ENCODE measurements at regions not wholly inside any gene's neighbourhood (a gene's known extent, or its start where the extent isn't known, plus 50 kb on each side); places are given as distances from the start of the nearest gene placed in this dataset.

DNA sequence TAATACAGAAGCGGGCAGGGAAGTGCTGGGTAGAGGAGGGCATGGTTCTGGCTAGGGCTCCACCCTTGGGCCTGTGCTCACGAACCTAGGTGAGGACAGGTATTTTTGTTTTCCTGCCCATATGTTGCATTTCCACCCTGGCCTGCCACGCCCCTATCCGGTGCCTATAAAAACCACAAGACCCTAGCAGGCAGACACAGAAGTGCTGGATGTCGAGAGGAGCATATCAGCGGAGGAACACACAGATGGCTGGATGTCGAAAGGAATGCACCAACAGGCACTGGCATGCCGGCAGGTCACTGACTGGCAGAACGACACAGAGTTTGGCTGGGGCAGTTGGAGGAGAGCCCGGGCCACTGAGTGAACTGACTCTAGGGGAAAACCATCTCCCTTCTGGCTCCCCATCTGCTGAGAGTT, 316.6 kb upstream of the BOD1L1 start:
- H3K27ac ChIP-seq, result no peak overlapping the region
- TF ChIP-seq, protein P1, sequence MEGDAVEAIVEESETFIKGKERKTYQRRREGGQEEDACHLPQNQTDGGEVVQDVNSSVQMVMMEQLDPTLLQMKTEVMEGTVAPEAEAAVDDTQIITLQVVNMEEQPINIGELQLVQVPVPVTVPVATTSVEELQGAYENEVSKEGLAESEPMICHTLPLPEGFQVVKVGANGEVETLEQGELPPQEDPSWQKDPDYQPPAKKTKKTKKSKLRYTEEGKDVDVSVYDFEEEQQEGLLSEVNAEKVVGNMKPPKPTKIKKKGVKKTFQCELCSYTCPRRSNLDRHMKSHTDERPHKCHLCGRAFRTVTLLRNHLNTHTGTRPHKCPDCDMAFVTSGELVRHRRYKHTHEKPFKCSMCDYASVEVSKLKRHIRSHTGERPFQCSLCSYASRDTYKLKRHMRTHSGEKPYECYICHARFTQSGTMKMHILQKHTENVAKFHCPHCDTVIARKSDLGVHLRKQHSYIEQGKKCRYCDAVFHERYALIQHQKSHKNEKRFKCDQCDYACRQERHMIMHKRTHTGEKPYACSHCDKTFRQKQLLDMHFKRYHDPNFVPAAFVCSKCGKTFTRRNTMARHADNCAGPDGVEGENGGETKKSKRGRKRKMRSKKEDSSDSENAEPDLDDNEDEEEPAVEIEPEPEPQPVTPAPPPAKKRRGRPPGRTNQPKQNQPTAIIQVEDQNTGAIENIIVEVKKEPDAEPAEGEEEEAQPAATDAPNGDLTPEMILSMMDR (IDR thresholded peaks at IDR 0.05; ENCODE audit: low read depth, low read length), result no peak
- no peak for DNase-seq
- no peak overlapping the region for H3K4me3 ChIP-seq (ENCODE audit: low read depth, low read length)
- peaks cover 3% of the 10 kb centered on the region for H3K27me3 ChIP-seq (ENCODE audit: insufficient read depth, low read depth, severe bottlenecking)
- H3K36me3 ChIP-seq, result no peaks in the 10 kb centered on the region
- H3K9me3 ChIP-seq (ENCODE audit: severe bottlenecking), result no peaks in the 10 kb centered on the region

DNA sequence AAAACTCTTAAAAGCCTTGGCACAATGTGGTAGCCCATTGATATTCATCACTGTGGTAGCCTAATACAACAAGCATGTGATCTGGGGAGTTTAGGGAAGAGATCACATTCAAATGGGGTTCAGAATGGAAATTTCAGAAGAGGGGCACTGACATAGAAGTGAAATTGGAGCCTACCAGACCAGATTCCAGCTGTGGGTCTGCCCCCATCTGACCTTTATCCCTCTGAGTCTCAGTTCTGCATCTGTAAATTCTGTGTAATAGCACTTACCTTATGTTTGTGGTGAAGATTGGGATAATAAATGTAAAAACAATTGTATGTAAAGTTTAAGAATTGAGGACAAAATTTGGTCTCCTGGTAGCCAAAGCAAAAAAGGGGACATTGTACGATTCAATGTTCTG, 320.4 kb upstream of the BOD1L1 start:
- no peak for DNase-seq

DNA sequence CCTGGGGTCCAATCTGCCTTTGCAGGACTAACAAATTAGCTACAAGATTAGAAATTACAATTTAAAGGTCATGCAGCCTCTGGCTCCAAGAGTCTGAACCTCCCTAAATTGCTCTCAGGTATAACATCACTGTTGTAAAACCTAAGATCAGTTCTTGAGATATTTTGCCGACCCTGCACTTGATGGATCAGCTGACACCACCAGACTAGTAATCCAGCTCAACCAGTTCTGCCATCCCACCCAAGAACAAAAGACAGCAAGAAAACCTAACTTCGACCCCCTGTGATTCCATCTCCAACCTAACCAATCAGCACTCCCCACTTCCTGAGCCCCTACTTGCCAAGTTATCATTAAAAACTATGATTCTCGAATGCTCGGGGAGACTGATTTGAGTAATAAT, 323.0 kb upstream of the BOD1L1 start:
- DNase-seq, result no peak
- H3K36me3 ChIP-seq, result no peaks in the 10 kb centered on the region
- H3K9me3 ChIP-seq (ENCODE audit: severe bottlenecking), result no peaks in the 10 kb centered on the region
- no peaks in the 10 kb centered on the region for H3K27me3 ChIP-seq (ENCODE audit: insufficient read depth, low read depth, severe bottlenecking)
- no peak overlapping the region for H3K4me3 ChIP-seq (ENCODE audit: low read depth, low read length)
- TF ChIP-seq, protein P1 (IDR thresholded peaks at IDR 0.05; ENCODE audit: low read depth, low read length), result no peak
- no peak overlapping the region for H3K27ac ChIP-seq

More for the DNA sequence above, 320.4 kb upstream of the BOD1L1 start:
- no peaks in the 10 kb centered on the region for H3K9me3 ChIP-seq (ENCODE audit: severe bottlenecking)
- TF ChIP-seq, protein P1 (IDR thresholded peaks at IDR 0.05; ENCODE audit: low read depth, low read length), result no peak
- no peaks in the 10 kb centered on the region for H3K27me3 ChIP-seq (ENCODE audit: insufficient read depth, low read depth, severe bottlenecking)
- H3K36me3 ChIP-seq, result no peaks in the 10 kb centered on the region
- no peak overlapping the region for H3K27ac ChIP-seq
- no peak overlapping the region for H3K4me3 ChIP-seq (ENCODE audit: low read depth, low read length)

DNA sequence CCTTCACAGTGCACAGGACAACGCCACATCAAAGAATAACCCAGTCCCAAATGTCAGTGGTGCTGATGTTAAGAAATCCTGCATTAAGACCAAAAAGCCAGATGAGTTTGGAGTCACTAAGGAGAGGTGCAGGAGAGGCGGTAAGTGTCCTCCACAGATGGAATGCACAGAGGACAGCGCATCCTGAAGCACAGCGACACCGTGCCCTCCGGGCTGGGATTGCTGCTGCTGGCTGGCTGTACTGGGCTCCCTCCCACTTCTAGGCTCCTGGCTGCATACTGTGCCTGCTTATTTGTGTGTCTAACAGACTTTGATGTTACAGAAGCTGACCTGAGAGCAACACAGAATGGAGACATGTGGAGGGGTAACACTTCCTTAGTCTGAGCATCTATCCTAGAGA, 325.6 kb upstream of the BOD1L1 start:
- no peak for DNase-seq
- Histone ChIP-seq H3K9me3 (ENCODE audit: severe bottlenecking) (no peaks in the 10 kb centered on the region), H3K36me3 (no peaks in the 10 kb centered on the region), H3K27me3 (ENCODE audit: insufficient read depth, low read depth, severe bottlenecking) (no peaks in the 10 kb centered on the region), H3K4me3 (ENCODE audit: low read depth, low read length) (no peak overlapping the region), H3K27ac (no peak overlapping the region)
- TF ChIP-seq, protein P1 (IDR thresholded peaks at IDR 0.05; ENCODE audit: low read depth, low read length), result no peak

DNA sequence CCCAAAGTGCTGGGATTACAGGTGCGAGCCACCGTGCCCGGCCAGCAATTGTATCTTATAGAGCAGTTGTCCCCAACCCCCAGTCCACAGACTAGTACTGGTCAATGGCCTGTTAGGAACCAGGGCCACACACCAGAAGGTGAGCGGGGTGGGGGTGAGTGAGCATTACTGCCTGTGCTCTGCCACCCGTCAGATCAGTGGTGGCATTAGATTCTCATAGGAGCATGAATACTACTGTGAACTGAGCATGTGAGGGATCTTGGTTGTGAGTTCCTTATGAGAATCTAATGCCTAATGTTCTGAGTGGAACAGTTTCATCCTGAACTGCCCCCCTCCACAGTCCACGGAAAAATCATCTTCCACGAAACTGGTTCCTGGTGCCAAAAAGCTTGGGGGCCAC, 328.0 kb upstream of the BOD1L1 start:
- Histone ChIP-seq H3K4me3 (ENCODE audit: low read depth, low read length) (no peak overlapping the region), H3K27ac (no peak overlapping the region), H3K27me3 (ENCODE audit: insufficient read depth, low read depth, severe bottlenecking) (no peaks in the 10 kb centered on the region), H3K9me3 (ENCODE audit: severe bottlenecking) (no peaks in the 10 kb centered on the region), H3K36me3 (no peaks in the 10 kb centered on the region)
- TF ChIP-seq, protein P1 (IDR thresholded peaks at IDR 0.05; ENCODE audit: low read depth, low read length), result no peak
- DNase-seq, result no peak

DNA sequence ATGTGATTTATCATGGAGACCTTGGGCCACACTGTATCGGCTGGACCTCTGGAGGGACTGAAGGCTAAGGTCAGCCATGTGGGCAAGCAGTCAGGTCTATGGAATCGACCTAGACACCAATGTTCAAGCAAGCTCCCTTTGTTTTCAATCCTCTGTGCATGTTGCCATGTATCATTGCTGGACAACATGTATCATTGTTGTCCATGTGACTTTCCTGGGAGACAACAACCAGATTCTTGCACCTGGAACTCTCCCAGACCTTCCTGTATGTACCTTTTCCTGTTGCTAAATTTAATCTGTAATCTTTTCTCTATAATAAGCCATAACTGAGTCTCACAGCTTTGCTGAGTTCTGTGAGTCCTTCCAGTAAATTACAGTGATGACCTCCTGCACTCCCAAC, 329.4 kb upstream of the BOD1L1 start:
- Histone ChIP-seq H3K36me3 (no peaks in the 10 kb centered on the region), H3K27ac (no peak overlapping the region)
- TF ChIP-seq, protein P1 (IDR thresholded peaks at IDR 0.05; ENCODE audit: low read depth, low read length), result no peak

More for the DNA sequence above, 329.4 kb upstream of the BOD1L1 start:
- Histone ChIP-seq H3K27me3 (ENCODE audit: insufficient read depth, low read depth, severe bottlenecking) (no peaks in the 10 kb centered on the region), H3K4me3 (ENCODE audit: low read depth, low read length) (no peak overlapping the region), H3K9me3 (ENCODE audit: severe bottlenecking) (no peaks in the 10 kb centered on the region)
- no peak for DNase-seq
